GM06990 (cell line): ENCODE measurements at regions not wholly inside any gene's neighbourhood (a gene's known extent, or its start where the extent isn't known, plus 50 kb on each side); places are given as distances from the start of the nearest gene placed in this dataset.

Experiments
- DNase-seq: peaks from one replicate; pipeline ENCODE4 v3.0.0-alpha.2; 2011; ENCODE audit not compliant: insufficient read length; ENCODE audit errors: extremely low read depth
- H3K27me3 ChIP-seq: replicated peaks from 2 replicates; pipeline ENCODE4 v1.6.0; 2011; ENCODE audit warnings: low read length; ENCODE audit not compliant: control insufficient read depth, insufficient read depth
- H3K36me3 ChIP-seq: 2 replicates; pipeline ENCODE4 v1.5.1; 2011; ENCODE audit warnings: low read length; ENCODE audit not compliant: control insufficient read depth, insufficient read depth
- H3K4me3 ChIP-seq: replicated peaks from 2 replicates; pipeline ENCODE4 v1.5.1; 2011; ENCODE audit warnings: low read depth, mild to moderate bottlenecking, control low read depth, low read length
- CTCF ChIP-seq: IDR thresholded peaks from 2 replicates; pipeline ENCODE4 v1.5.1; 2011; ENCODE audit warnings: low read length, control low read depth, mild to moderate bottlenecking, inconsistent platforms; ENCODE audit not compliant: insufficient read depth, poor library complexity, severe bottlenecking

GRCh38 chr7:113659416-113659815, 259.4 kb downstream of the PPP1R3A start:
- no peaks in the 10 kb centered on the region for H3K27me3 ChIP-seq
- no peak overlapping the region for H3K4me3 ChIP-seq
- no peak for DNase-seq
- TF ChIP-seq CTCF, result no peak
- no peaks in the 10 kb centered on the region for H3K36me3 ChIP-seq

DNA sequence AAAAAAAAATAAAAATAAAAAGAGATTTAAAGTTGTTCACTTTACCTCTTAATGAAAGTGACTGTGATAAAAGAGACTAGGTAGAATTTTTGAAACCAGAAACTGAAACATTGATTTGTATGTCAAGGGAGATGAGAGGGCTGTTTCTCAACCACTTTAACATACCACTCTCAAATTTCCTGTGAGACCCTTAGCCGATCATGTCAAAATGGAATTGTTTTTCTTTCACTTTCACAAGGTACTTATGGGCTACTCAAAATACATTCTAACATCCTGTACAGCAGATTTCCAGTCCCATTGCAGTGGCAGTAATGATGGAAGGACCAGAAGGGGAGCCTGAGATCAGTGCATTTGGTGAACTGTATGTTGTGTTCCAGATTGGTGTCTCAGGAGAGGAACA, 261.2 kb downstream of the PPP1R3A start:
- no peaks in the 10 kb centered on the region for H3K27me3 ChIP-seq
- DNase-seq, result no peak
- H3K4me3 ChIP-seq, result no peak overlapping the region
- no peaks in the 10 kb centered on the region for H3K36me3 ChIP-seq
- TF ChIP-seq CTCF, result no peak

DNA sequence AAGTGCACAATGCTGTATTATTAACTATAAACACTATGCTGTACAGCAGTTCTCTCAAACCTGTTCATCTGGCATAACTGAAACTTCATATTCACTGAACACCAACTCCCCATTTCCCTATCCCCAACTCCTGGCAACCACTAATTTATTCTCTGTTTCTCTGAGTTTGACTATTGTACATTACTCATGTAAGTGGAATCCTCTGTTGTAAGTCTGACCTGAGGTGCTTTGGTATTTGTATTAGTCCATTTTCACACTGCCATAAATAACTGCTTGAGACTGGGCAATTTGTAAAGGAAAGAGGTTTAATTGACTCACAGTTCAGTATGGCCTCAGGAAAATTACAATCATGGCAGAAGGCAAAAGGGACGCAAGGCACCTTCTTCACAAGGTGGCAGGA, 266.3 kb downstream of the PPP1R3A start:
- DNase-seq, result no peak
- H3K27me3 ChIP-seq, result no peaks in the 10 kb centered on the region
- no peak overlapping the region for H3K4me3 ChIP-seq
- no peaks in the 10 kb centered on the region for H3K36me3 ChIP-seq
- no peak for TF ChIP-seq CTCF

GRCh38 chr7:113649556-113649955, 269.3 kb downstream of the PPP1R3A start:
- Histone ChIP-seq H3K36me3 (no peaks in the 10 kb centered on the region), H3K4me3 (no peak overlapping the region), H3K27me3 (no peaks in the 10 kb centered on the region)
- TF ChIP-seq CTCF, result no peak
- DNase-seq, result no peak

GRCh38 chr7:113639221-113639620, 279.6 kb downstream of the PPP1R3A start:
- no peak overlapping the region for H3K4me3 ChIP-seq
- no peak for DNase-seq
- H3K27me3 ChIP-seq, result no peaks in the 10 kb centered on the region
- H3K36me3 ChIP-seq, result no peaks in the 10 kb centered on the region
- TF ChIP-seq CTCF, result no peak

GRCh38 chr7:113636727-113637421, 281.9 kb downstream of the PPP1R3A start:
- no peak for TF ChIP-seq CTCF
- no peaks in the 10 kb centered on the region for H3K27me3 ChIP-seq
- H3K36me3 ChIP-seq, result no peaks in the 10 kb centered on the region
- DNase-seq, result no peak
- no peak overlapping the region for H3K4me3 ChIP-seq
